Stomach (tissue), 8 donors: ENCODE measurements at regions not wholly inside any gene's neighbourhood (a gene's known extent, or its start where the extent isn't known, plus 50 kb on each side); places are given as distances from the start of the nearest gene placed in this dataset.
A peak's percentile ranks its signal among the peaks of the same experiment; 100 is the strongest.
"Not testable (repeated sequence)": the region's sequence is repeated elsewhere in the genome, so short reads cannot be mapped to it uniquely, and the experiment has no call there.

Source experiments
- DNase-seq, 2 donors: peaks; one replicate each; pipeline versions ENCODE4 v3.0.0 to v3.0.0-alpha.2; 2013 to 2019
- H3K27ac ChIP-seq, 5 donors: fragments of 200-600 bp in 4 of 5; sonication (generic) in 4 of 5; one replicate each; pipeline ENCODE4 v1.5.1; 2013 to 2019; ENCODE audit warnings: mild to moderate bottlenecking in 1 of 5, moderate library complexity in 1 of 5
- H3K27me3 ChIP-seq, 3 donors: fragments of 200-600 bp; sonication (generic); one replicate each; pipeline ENCODE4 v1.5.1; 2017 to 2019; ENCODE audit warnings: mixed run types in 1 of 3
- H3K36me3 ChIP-seq, 4 donors: fragments of 200-600 bp; sonication (generic); 1 replicate in 3 of 4; 2 replicates in 1 of 4; pipeline ENCODE4 v1.5.1; 2016 to 2019
- H3K4me1 ChIP-seq, 4 donors: fragments of 200-600 bp; sonication (generic); one replicate each; pipeline ENCODE4 v1.5.1; 2016 to 2019
- H3K4me3 ChIP-seq, 4 donors: fragments of 200-600 bp; sonication (generic) in 3 of 4; one replicate each; pipeline ENCODE4 v1.5.1; 2016 to 2019; ENCODE audit warnings: mild to moderate bottlenecking in 1 of 4
- H3K9me3 ChIP-seq, 4 donors: fragments of 200-600 bp; sonication (generic); one replicate each; pipeline ENCODE4 v1.5.1; 2016 to 2019
- CTCF ChIP-seq, 7 experiments: fragments of 450-650 bp in 4 of 7; fragments of 200-600 bp in 3 of 7; sonication (generic) in 3 of 7; IDR thresholded peaks; one replicate each; pipeline ENCODE4 v1.5.1; 2016 to 2019; ENCODE audit warnings: antibody characterized with exemption in 7 of 7, control low read depth in 2 of 7, mild to moderate bottlenecking in 1 of 7
- EP300 ChIP-seq: sonication (generic); formaldehyde crosslinking; IDR thresholded peaks from one replicate; pipeline ENCODE4 v1.6.1; 2017; ENCODE audit warnings: antibody characterized with exemption
- POLR2A ChIP-seq, 4 donors: fragments of 450-650 bp; IDR thresholded peaks; one replicate each; pipeline ENCODE4 v1.6.1; 2016; ENCODE audit warnings: antibody characterized with exemption in 4 of 4, control low read depth in 2 of 4, mild to moderate bottlenecking in 1 of 4, moderate library complexity in 1 of 4
- POLR2AphosphoS5 ChIP-seq, 3 donors: sonication (generic); formaldehyde crosslinking; IDR thresholded peaks; one replicate each; pipeline ENCODE4 v1.6.1; 2016; ENCODE audit warnings: antibody characterized with exemption in 3 of 3
- WGBS, 5 donors: extraction: QIAGEN DNeasy Blood & Tissue Kit in 3 of 5; methylation state at CpG; one replicate each; pipeline versions ENCODE4 v1.1.5 to v1.1.7; 2013 to 2018; 5-methylcytosine and 5-hydroxymethylcytosine counted together
- intact Hi-C: fragments of 100-400 bp; cut with DNase I; formaldehyde crosslinking; loops from one replicate; pipeline ENCODE4 v1.15.1; 2023; ENCODE audit warnings: low total_unique reads
- donor health status: healthy with polysubstance abuse.
- donor health status: Bipolar disorder and iron deficiency.
- donor health status: healthy.

- no peak for TF ChIP-seq CTCF (IDR thresholded peaks at IDR 0.05)
- no peak for TF ChIP-seq EP300
- no peak for TF ChIP-seq POLR2AphosphoS5 (IDR thresholded peaks at IDR 0.05)
- no peak for TF ChIP-seq POLR2A (IDR thresholded peaks at IDR 0.05)
- no peak for DNase-seq
- H3K27me3 ChIP-seq = no peaks in the 10 kb centered on the region
- H3K4me1 ChIP-seq = no peaks in the 10 kb centered on the region
- no peak overlapping the region for H3K27ac ChIP-seq
- H3K9me3 ChIP-seq = peaks cover 0 to 6% (median 2%) of the 10 kb centered on the region in 4 donors
- WGBS, 5 donors = 92 to 100% (median 93%) methylated on average over 1 of the region's 1 CpG
- no peaks in the 10 kb centered on the region for H3K36me3 ChIP-seq
- no peak overlapping the region for H3K4me3 ChIP-seq
- intact Hi-C loops = no loop called here
Measured at GRCh38 chr7:32694182-32694581, 197.4 kb downstream of the KBTBD2 start.

GRCh38 chr7:32691965-32692815, 196.9 kb downstream of the AVL9 start:
- H3K27me3 ChIP-seq, intact Hi-C loops, H3K4me3 ChIP-seq, H3K27ac ChIP-seq, H3K36me3 ChIP-seq, H3K4me1 ChIP-seq, H3K9me3 ChIP-seq: not testable (repeated sequence)
- 33 to 53% (median 44%) methylated on average over 7 of the region's 7 CpGs for WGBS, 5 donors
- DNase-seq = peak in 1 of 2 donors; percentile 5

- 92 to 94% (median 92%) methylated on average over 10 to 13 of the region's 13 CpGs for WGBS, 5 donors
- DNase-seq, H3K9me3 ChIP-seq, H3K27ac ChIP-seq, H3K4me1 ChIP-seq, intact Hi-C loops, H3K4me3 ChIP-seq, H3K36me3 ChIP-seq, H3K27me3 ChIP-seq: not testable (repeated sequence)
Measured at GRCh38 chr7:32688092-32688491, 192.8 kb downstream of the AVL9 start.

DNA sequence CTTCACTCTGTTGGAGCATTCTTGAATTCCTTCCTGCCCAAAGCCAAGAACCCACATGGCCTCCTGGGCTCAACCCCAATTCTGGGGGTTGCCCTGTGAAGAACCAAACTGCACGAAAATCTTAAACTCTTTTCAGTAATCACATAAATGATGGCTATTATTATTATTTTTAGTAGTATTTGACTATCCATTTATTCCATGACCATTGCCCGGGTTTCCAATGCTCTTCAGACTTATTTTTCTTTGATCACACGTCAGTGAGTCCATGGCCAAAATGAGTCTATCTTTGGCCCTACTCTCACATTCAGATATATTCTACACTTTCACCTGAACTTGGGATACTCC, 185.9 kb downstream of the AVL9 start:
- H3K4me3 ChIP-seq = no peak overlapping the region
- 51 to 77% (median 62%) methylated on average over 3 of the region's 3 CpGs for WGBS, 5 donors

More for the DNA sequence above, 185.9 kb downstream of the AVL9 start:
- no peaks in the 10 kb centered on the region for H3K4me1 ChIP-seq
- TF ChIP-seq CTCF (IDR thresholded peaks at IDR 0.05) (no peak), POLR2A (IDR thresholded peaks at IDR 0.05) (no peak), POLR2AphosphoS5 (IDR thresholded peaks at IDR 0.05) (no peak), EP300 (no peak)
- no peak for DNase-seq
- intact Hi-C loops = no loop called here
- H3K36me3 ChIP-seq = peaks cover 0 to 5% (median 2%) of the 10 kb centered on the region in 4 donors
- H3K27ac ChIP-seq = no peak overlapping the region
- H3K27me3 ChIP-seq = no peaks in the 10 kb centered on the region
- no peaks in the 10 kb centered on the region for H3K9me3 ChIP-seq
